ENCODE measurements at regions not wholly inside any gene's neighbourhood (a gene's known extent, or its start where the extent isn't known, plus 50 kb on each side); places are given as distances from the start of the nearest gene placed in this dataset.
"Not testable (repeated sequence)": the region's sequence is repeated elsewhere in the genome, so short reads cannot be mapped to it uniquely, and the experiment has no call there.

DNA sequence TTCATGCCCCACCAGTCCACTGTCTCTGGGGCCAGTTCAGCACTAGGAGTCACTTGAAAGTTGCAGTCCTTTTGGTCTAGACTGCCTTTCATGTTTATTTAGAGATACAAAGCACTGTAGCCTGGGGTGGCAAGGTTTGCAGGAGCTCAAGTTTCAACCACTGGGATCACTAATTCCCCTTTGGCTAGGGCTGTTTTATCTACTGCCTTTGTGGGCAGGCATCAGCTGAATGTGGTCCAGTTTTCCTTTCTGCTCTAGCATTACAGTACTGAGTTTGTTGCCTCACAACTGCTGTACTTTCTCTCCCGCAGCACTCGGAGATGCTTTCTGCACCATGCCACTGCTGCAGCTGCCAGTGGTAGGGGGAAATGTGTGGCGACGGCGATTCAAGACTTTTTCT, 222.3 kb upstream of the HDX start:
- TF ChIP-seq SPI1 (IDR thresholded peaks at IDR 0.05; ENCODE audit: low read depth, low read length) = no peak
- no peak for TF ChIP-seq PAX5 (IDR thresholded peaks at IDR 0.05; ENCODE audit: insufficient read depth, low read length, severe bottlenecking)
- TF ChIP-seq TAF1 (IDR thresholded peaks at IDR 0.05; ENCODE audit: low read depth, low read length) = no peak
- no peak for TF ChIP-seq POLR2A (IDR thresholded peaks at IDR 0.05; ENCODE audit: low read depth, low read length)
- no peak for TF ChIP-seq POU2F2 (IDR thresholded peaks at IDR 0.05; ENCODE audit: low read depth, low read length)
- no peak for TF ChIP-seq POLR2AphosphoS5 (IDR thresholded peaks at IDR 0.05; ENCODE audit: low read depth, low read length)
- DNase-seq (ENCODE audit: insufficient read length, low spot score) = no peak
- no peak for FAIRE-seq

DNA sequence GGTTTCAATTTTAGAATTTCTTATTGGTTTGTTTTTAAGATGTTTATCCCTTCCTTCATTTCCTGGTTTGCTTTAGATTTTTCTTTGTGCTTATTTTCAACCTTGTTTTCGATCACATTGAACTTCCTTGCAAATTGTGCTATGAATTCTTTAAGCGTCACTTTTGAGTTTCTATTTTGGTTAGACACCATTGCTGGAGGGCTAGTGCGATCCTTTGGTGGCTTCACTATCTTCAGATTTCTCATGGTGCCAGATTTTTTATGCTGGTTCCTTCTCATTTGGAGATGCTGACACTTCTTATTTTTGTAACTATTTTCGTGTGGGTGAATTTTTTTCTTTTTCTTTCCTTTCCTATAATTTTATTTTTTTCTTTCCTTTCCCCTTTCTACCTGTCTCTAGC, 227.2 kb upstream of the HDX start:
- TF ChIP-seq POLR2AphosphoS5 (IDR thresholded peaks at IDR 0.05; ENCODE audit: low read depth, low read length) (no peak), PAX5 (IDR thresholded peaks at IDR 0.05; ENCODE audit: insufficient read depth, low read length, severe bottlenecking) (no peak), TAF1 (IDR thresholded peaks at IDR 0.05; ENCODE audit: low read depth, low read length) (no peak)
- FAIRE-seq (no peak), DNase-seq (ENCODE audit: insufficient read length, low spot score) (no peak)

DNA sequence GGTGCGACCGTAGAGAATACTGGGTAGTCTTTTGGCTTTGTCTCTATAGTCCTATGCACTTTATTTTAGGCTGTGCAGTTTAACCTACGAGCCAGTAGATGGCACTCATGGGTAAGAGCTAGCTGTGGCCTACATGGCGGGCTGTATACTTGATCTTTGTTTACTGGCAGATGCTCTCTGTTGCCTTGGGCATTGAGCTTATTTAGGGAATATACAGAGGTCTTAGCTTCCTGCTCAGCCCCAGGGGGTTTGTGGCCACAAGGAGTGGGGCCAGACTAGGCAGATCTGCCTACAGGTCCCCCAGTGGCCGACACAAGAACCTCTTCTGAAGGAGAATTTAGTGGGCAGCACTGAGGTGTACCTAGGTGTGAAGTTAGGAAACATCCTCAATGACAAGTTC, 227.6 kb upstream of the HDX start:
- peak; percentile 91 for FAIRE-seq
- peak; percentile 1 for DNase-seq (ENCODE audit: insufficient read length, low spot score)
- no peak for TF ChIP-seq TAF1 (IDR thresholded peaks at IDR 0.05; ENCODE audit: low read depth, low read length)

DNA sequence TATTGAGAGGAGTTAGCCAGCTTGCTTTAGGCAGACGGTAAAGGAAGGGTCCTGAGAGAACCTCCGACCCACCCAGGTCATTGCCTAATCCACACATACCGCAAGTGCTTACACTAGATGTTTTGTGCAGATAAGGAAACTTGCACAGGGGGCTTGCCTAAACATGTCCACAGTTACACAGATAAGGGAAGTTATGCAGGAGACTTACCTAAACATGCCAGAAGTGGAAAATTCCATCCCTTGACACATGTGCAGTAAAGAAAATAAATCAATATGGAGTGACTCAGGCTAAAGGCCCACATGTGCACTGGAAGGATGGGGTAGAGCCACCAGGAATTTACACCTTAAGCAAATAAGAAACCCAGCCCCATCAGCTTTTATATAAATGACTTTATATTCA, 232.8 kb upstream of the HDX start:
- DNase-seq (ENCODE audit: insufficient read length, low spot score) (no peak), FAIRE-seq (no peak)
- no peak for TF ChIP-seq SPI1 (IDR thresholded peaks at IDR 0.05; ENCODE audit: low read depth, low read length)
- TF ChIP-seq PAX5 (IDR thresholded peaks at IDR 0.05; ENCODE audit: insufficient read depth, low read length, severe bottlenecking) = no peak
- no peak for TF ChIP-seq POLR2A (IDR thresholded peaks at IDR 0.05; ENCODE audit: low read depth, low read length)
- TF ChIP-seq POLR2AphosphoS5 (IDR thresholded peaks at IDR 0.05; ENCODE audit: low read depth, low read length) = no peak
- TF ChIP-seq TAF1 (IDR thresholded peaks at IDR 0.05; ENCODE audit: low read depth, low read length) = no peak
- no peak for TF ChIP-seq POU2F2 (IDR thresholded peaks at IDR 0.05; ENCODE audit: low read depth, low read length)

DNA sequence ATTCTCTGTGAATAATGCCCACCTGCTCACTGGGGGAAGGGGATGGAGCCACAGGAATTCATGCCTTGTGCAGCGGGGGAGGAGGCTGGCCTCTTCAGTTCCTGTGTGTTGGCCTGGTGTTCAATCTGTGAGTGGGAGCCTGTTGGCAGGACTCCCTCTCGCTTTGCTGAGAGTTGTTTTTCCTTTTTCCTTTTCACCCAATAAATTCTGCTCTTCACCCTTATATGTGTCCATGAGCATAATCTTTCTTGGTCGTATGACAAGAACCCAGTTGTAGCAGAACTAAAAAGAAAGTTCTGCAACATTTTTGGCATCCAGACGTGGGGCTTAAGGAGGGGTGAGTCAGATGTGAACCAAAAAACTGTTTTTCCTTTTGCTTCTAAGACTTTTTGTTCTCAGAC, 235.2 kb upstream of the HDX start:
- DNase-seq (ENCODE audit: insufficient read length, low spot score) = no peak
- no peak for TF ChIP-seq PAX5 (IDR thresholded peaks at IDR 0.05; ENCODE audit: insufficient read depth, low read length, severe bottlenecking)
- no peak for TF ChIP-seq POLR2AphosphoS5 (IDR thresholded peaks at IDR 0.05; ENCODE audit: low read depth, low read length)
- TF ChIP-seq POU2F2 (IDR thresholded peaks at IDR 0.05; ENCODE audit: low read depth, low read length) = no peak
- no peak for FAIRE-seq

DNA sequence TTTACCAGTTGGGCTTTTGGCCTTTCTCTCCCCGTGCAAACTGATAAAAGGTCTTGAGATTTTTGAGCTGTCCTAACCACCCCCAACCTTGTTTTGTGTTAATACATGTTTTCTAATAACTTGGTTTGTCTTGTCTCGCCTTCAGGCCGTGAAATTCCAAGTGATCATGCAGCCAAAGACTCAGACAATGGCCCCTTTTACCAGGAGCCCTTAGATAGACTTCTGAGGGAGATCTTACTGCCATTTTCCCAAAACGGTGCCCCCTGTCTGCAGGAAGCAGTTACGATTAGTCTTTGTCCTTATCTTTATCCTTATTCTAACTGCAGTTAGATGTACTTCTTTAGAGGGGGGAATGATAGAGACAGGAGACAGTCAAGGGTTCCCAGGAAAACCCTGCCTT, 245.3 kb upstream of the HDX start:
- FAIRE-seq = no peak
- DNase-seq (ENCODE audit: insufficient read length, low spot score) = no peak
- TF ChIP-seq TAF1 (IDR thresholded peaks at IDR 0.05; ENCODE audit: low read depth, low read length) (no peak), POLR2AphosphoS5 (IDR thresholded peaks at IDR 0.05; ENCODE audit: low read depth, low read length) (no peak), PAX5 (IDR thresholded peaks at IDR 0.05; ENCODE audit: insufficient read depth, low read length, severe bottlenecking) (no peak), SPI1 (IDR thresholded peaks at IDR 0.05; ENCODE audit: low read depth, low read length) (no peak), POLR2A (IDR thresholded peaks at IDR 0.05; ENCODE audit: low read depth, low read length) (no peak), POU2F2 (IDR thresholded peaks at IDR 0.05; ENCODE audit: low read depth, low read length) (no peak)

DNA sequence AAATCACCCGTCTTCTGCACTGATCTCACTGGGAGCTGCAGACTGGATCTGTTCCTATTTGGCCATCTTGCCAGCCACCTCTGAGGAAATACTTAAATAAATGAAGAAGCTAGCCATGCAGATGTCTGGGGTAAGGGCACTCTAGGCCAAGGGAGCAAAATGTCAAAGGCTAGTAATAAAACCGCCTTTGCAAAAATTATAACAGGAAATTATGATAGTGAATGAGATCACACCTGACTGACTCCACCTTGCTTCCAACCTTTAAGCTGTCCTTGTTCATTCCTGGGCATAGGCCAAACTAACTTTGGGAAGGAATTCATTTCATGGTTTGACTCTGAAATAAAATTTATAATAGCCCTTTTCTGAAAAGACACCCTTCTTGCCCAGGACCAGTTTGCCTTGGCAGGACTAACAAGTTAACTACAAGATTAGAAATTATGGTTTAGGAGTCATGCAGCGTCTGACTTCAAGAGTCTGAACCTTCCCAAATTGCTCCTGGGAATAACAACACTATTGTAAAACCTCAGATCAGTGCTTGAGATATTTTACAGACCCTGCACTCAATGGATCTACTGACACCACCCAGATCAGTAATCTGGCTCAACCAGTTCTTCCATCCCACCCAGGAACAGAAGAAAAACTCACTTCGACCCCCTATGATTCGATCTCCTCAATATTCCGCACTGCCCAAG, 246.9 kb upstream of the HDX start:
- no peak for FAIRE-seq
- DNase-seq (ENCODE audit: insufficient read length, low spot score) = no peak
- no peak for TF ChIP-seq POLR2A (IDR thresholded peaks at IDR 0.05; ENCODE audit: low read depth, low read length)
- TF ChIP-seq TAF1 (IDR thresholded peaks at IDR 0.05; ENCODE audit: low read depth, low read length) = no peak
- no peak for TF ChIP-seq PAX5 (IDR thresholded peaks at IDR 0.05; ENCODE audit: insufficient read depth, low read length, severe bottlenecking)
- no peak for TF ChIP-seq POU2F2 (IDR thresholded peaks at IDR 0.05; ENCODE audit: low read depth, low read length)
- no peak for TF ChIP-seq SPI1 (IDR thresholded peaks at IDR 0.05; ENCODE audit: low read depth, low read length)
- no peak for TF ChIP-seq POLR2AphosphoS5 (IDR thresholded peaks at IDR 0.05; ENCODE audit: low read depth, low read length)

DNA sequence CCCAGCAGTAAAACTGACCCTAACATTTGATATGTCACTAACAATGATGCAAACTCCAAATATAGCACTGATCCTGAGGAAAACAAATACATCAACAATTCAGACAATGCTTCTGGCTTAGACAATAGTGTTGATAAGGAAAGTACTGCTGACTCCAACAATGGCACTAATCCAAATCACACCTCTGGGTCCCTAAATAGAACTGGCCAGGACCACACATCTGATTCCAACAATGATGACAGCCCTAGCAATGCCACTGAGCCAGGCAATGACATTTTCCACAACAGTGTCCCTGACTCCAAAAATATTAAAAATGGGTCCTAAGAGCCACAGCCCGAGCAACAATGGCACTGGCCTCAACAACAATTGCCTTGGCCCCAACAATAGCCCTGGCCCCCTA, 243.1 kb upstream of the APOOL start:
- no peak for FAIRE-seq
- DNase-seq (ENCODE audit: insufficient read length, low spot score) = no peak
- TF ChIP-seq TAF1 (IDR thresholded peaks at IDR 0.05; ENCODE audit: low read depth, low read length) = no peak
- no peak for TF ChIP-seq SPI1 (IDR thresholded peaks at IDR 0.05; ENCODE audit: low read depth, low read length)
- TF ChIP-seq POU2F2 (IDR thresholded peaks at IDR 0.05; ENCODE audit: low read depth, low read length) = no peak
- no peak for TF ChIP-seq POLR2AphosphoS5 (IDR thresholded peaks at IDR 0.05; ENCODE audit: low read depth, low read length)
- TF ChIP-seq PAX5 (IDR thresholded peaks at IDR 0.05; ENCODE audit: insufficient read depth, low read length, severe bottlenecking) = no peak

DNA sequence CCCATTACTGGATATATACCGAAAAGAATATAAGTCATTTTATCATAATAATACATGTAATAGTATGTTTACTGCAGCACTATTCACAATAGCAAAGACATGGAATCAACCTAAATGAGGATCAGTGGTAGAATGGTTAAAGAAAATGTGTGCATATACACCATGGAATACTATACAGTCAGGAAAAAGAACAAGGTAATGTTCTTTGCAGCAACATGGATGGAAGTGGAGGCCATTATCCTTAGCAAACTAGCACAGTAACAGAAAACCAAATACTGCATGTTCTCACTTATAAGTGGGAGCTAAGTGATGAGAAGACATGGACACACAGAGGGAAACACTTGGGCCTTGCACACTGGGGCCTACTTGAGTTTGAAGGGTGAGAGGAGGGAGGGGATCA, 207.4 kb upstream of the APOOL start:
- FAIRE-seq (no peak), DNase-seq (ENCODE audit: insufficient read length, low spot score) (no peak)
- TF ChIP-seq PAX5 (IDR thresholded peaks at IDR 0.05; ENCODE audit: insufficient read depth, low read length, severe bottlenecking) = no peak
- TF ChIP-seq SPI1 (IDR thresholded peaks at IDR 0.05; ENCODE audit: low read depth, low read length) = no peak
- TF ChIP-seq TAF1 (IDR thresholded peaks at IDR 0.05; ENCODE audit: low read depth, low read length) = no peak
- no peak for TF ChIP-seq POLR2A (IDR thresholded peaks at IDR 0.05; ENCODE audit: low read depth, low read length)

DNA sequence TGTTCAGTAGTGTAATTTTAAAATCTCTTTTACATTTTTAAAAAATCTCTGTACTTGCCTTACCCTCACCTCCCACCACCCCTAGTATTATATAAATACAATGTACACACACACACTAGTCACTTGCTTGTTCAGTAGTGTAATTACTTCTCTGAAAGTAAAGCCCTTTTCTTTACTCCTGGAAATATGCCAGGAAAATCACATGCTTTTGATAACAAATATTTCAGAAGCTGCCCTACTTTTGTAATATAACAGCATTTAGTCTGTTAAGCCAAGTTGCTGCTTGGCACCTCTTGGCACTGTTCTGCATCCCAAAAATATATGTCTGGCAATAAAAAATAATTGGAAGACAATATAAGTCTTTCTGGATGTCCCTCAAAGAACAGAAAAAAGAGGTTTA, 172.8 kb upstream of the APOOL start:
- FAIRE-seq (no peak), DNase-seq (ENCODE audit: insufficient read length, low spot score) (no peak)
- no peak for TF ChIP-seq SPI1 (IDR thresholded peaks at IDR 0.05; ENCODE audit: low read depth, low read length)
- TF ChIP-seq POLR2A (IDR thresholded peaks at IDR 0.05; ENCODE audit: low read depth, low read length) = no peak
- TF ChIP-seq PAX5 (IDR thresholded peaks at IDR 0.05; ENCODE audit: insufficient read depth, low read length, severe bottlenecking) = no peak
- TF ChIP-seq TAF1 (IDR thresholded peaks at IDR 0.05; ENCODE audit: low read depth, low read length) = no peak
- TF ChIP-seq POU2F2 (IDR thresholded peaks at IDR 0.05; ENCODE audit: low read depth, low read length) = no peak
- no peak for TF ChIP-seq POLR2AphosphoS5 (IDR thresholded peaks at IDR 0.05; ENCODE audit: low read depth, low read length)

DNA sequence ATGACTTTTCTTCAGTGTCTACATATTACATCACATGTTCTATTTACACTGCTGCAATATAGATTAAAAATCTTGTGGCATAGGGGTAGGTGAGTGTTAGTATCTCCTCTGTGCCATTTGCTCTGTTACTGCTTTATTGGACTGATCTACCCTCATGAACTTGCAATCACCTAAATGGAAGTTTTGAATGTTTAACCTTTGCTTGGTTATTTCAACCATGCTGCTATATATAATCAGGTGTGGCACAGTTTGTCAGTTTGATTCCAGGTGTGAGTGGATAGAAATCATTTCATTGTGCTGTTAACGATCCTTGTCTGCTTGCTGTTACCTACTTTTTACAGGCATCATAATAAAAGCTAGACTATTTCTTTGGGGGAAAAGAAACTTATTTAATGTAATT, 157.1 kb upstream of the APOOL start:
- not testable (repeated sequence) for DNase-seq (ENCODE audit: insufficient read length, low spot score)
- peak; percentile 73 for FAIRE-seq

DNA sequence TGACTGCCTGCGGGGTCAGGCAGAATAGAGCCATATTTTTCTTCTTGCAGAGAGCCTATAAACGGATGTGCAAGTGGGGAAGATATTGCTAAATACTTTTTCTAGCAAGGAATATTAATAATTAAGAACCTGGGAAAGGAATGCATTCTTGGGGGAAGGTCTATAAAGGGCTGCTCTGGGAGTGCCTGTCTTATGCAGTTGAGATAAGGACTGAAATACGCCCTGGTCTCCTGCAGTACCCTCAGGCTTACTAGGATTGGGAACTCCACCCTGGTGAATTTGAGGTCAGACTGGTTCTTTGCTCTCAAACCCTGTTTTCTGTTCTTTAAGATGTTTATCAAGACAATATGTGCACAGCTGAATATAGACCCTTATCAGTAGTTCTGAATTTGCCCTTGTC, 152.5 kb upstream of the APOOL start:
- DNase-seq (ENCODE audit: insufficient read length, low spot score); FAIRE-seq: not testable (repeated sequence)

DNA sequence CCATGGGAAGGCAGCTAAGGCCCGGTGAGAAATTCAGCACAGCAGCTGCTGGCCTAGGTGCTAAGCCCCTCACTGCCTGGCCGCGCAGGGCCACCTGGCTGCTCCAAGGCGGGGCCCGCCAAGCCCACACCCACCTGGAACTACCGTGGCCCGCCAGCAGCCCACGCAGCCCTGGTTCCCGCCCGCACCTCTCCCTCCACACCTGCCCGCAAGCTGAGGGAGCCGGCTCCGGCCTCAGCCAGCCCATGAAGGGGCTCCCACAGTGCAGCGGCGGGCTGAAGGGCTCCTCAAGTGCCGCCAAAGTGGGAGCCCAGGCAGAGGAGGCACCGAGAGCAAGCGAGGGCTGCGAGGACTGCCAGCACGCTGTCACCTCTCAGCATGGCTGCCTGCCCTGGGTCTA, 146.9 kb upstream of the APOOL start:
- not testable (repeated sequence) for DNase-seq (ENCODE audit: insufficient read length, low spot score); FAIRE-seq

DNA sequence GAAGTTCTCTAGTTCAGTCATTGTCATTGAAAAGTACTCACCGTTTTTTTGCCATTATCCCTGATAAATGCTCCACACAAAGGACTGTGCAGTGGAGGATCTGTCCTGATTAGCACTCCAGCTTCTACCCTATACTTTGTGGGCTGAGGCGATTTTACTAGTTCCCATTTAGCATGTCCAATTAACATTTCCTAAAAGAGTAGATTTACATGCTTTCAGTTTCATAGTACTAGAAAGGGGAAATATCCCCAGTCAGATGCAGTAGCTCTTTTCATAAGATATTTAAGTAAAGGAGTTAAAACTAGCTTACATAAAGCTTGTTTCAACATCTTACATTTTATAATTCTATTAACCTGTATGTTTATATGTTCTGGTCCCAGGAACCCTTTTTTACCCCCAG, 144.9 kb upstream of the APOOL start:
- not testable (repeated sequence) for FAIRE-seq; DNase-seq (ENCODE audit: insufficient read length, low spot score)
